Duodenal mucosa (tissue), 2 donors: ENCODE measurements at regions not wholly inside any gene's neighbourhood (a gene's known extent, or its start where the extent isn't known, plus 50 kb on each side); places are given as distances from the start of the nearest gene placed in this dataset.

Experiments
- H3K27ac ChIP-seq: one replicate; pipeline ENCODE4 v1.7.0; 2013; ENCODE audit warnings: low read depth, low read length
- H3K27me3 ChIP-seq, 2 donors: one replicate each; pipeline ENCODE4 v1.7.0; 2013; ENCODE audit warnings: low read length in 2 of 2, control low read depth in 1 of 2; ENCODE audit not compliant: insufficient read depth in 2 of 2, control insufficient read depth in 1 of 2
- H3K36me3 ChIP-seq, 2 donors: one replicate each; pipeline ENCODE4 v1.7.0; 2013; ENCODE audit warnings: low read length in 2 of 2, control low read depth in 1 of 2; ENCODE audit not compliant: insufficient read depth in 2 of 2, control insufficient read depth in 1 of 2
- H3K4me1 ChIP-seq, 2 donors: one replicate each; pipeline ENCODE4 v1.7.0; 2013; ENCODE audit warnings: low read length in 2 of 2, control low read depth in 1 of 2; ENCODE audit not compliant: insufficient read depth in 2 of 2, control insufficient read depth in 1 of 2
- H3K4me3 ChIP-seq, 2 donors: one replicate each; pipeline ENCODE4 v1.7.0; 2013; ENCODE audit warnings: low read length in 2 of 2, low read depth in 1 of 2
- H3K9ac ChIP-seq, 2 donors: one replicate each; pipeline ENCODE4 v1.7.0; 2013; ENCODE audit warnings: low read length in 2 of 2, low read depth in 1 of 2
- H3K9me3 ChIP-seq, 2 donors: one replicate each; pipeline ENCODE4 v1.7.0; 2013; ENCODE audit warnings: low read length in 2 of 2, control low read depth in 1 of 2; ENCODE audit not compliant: control insufficient read depth in 1 of 2

DNA sequence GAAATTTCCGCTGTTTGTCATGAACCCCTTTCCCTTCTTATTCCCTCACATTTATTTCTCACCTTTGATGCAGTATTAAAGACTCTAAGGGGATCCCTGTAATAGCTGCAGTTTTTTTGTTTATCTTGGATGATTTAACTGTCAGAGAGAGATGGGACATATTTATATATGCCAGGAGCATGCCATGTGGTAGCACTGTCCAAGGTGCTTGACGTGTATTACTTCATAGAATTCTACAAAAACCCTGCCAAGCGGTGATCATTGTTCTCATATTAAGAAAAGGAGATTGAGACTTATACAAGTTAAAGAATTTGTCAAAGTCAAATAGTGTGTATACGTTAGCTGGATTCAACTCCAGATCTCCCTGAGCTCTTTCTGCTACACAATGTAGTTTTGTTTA, 78.2 kb downstream of the SPRY1 start:
- no peak overlapping the region for H3K9ac ChIP-seq
- no peaks in the 10 kb centered on the region for H3K27me3 ChIP-seq
- H3K4me3 ChIP-seq: no peak overlapping the region
- H3K36me3 ChIP-seq: no peaks in the 10 kb centered on the region
- peaks cover 8 to 22% of the 10 kb centered on the region in 2 donors for H3K4me1 ChIP-seq
- no peaks in the 10 kb centered on the region for H3K9me3 ChIP-seq
- H3K27ac ChIP-seq: no peak overlapping the region

DNA sequence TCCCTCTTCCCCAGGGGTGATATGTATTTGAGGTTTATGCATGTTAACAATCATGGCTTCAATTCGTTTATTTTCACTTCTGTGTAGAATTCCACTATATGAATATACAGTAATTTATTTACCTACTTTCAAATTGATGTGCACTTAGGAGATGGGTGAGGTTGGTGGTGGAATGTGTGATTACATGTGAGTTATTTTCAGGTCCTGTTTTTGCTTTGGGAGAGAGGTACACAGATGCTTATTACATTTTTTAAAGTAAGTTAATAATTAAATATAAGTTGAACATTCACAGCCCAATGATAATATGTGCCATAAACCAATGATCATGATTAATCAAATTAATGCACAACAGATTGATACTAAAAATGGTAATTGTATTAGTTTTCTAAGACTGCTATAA, 79.5 kb downstream of the SPRY1 start:
- peaks cover 8 to 25% of the 10 kb centered on the region in 2 donors for H3K4me1 ChIP-seq
- no peak overlapping the region for H3K27ac ChIP-seq
- no peak overlapping the region for H3K4me3 ChIP-seq
- no peaks in the 10 kb centered on the region for H3K36me3 ChIP-seq
- no peaks in the 10 kb centered on the region for H3K27me3 ChIP-seq
- H3K9ac ChIP-seq: no peak overlapping the region
- H3K9me3 ChIP-seq: no peaks in the 10 kb centered on the region

DNA sequence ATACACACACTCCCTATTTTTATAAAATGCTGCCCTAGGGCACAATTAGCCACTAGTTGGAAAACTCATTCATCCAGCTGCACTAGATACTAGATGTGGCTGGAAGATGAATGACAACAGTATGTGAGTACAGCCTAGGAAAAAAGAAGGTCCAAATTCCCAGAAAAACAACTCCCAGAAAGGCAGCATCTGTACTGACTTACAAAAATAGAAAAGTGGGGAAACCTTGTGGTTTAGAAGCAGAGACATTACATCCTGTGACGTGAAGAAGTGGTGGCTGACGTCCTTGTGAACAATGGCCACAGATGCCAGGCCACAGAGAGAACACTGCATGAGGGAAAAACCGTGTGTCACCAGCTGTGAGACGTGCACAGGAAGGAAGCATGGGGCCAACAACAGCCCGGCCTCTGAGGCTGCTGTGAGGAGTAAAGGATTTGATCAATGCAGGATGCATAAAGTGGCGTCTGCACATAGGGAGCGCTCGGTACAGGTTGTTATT, 81.2 kb downstream of the SPRY1 start:
- Histone ChIP-seq H3K9ac (no peak overlapping the region), H3K9me3 (no peaks in the 10 kb centered on the region), H3K27ac (no peak overlapping the region), H3K4me3 (no peak overlapping the region), H3K36me3 (no peaks in the 10 kb centered on the region), H3K4me1 (peaks cover 8 to 25% of the 10 kb centered on the region in 2 donors), H3K27me3 (no peaks in the 10 kb centered on the region)

GRCh38 chr4:123478859-123479345, 82.3 kb downstream of the SPRY1 start:
- Histone ChIP-seq H3K4me1 (peaks cover 8 to 25% of the 10 kb centered on the region in 2 donors), H3K9me3 (no peaks in the 10 kb centered on the region), H3K27ac (no peak overlapping the region), H3K36me3 (no peaks in the 10 kb centered on the region), H3K4me3 (no peak overlapping the region), H3K9ac (no peak overlapping the region), H3K27me3 (no peaks in the 10 kb centered on the region)

GRCh38 chr4:123479944-123480343, 83.3 kb downstream of the SPRY1 start:
- H3K27ac ChIP-seq: no peak overlapping the region
- no peak overlapping the region for H3K4me3 ChIP-seq
- H3K36me3 ChIP-seq: no peaks in the 10 kb centered on the region
- peaks cover 8 to 25% of the 10 kb centered on the region in 2 donors for H3K4me1 ChIP-seq
- H3K27me3 ChIP-seq: no peaks in the 10 kb centered on the region
- H3K9ac ChIP-seq: no peak overlapping the region
- H3K9me3 ChIP-seq: no peaks in the 10 kb centered on the region

DNA sequence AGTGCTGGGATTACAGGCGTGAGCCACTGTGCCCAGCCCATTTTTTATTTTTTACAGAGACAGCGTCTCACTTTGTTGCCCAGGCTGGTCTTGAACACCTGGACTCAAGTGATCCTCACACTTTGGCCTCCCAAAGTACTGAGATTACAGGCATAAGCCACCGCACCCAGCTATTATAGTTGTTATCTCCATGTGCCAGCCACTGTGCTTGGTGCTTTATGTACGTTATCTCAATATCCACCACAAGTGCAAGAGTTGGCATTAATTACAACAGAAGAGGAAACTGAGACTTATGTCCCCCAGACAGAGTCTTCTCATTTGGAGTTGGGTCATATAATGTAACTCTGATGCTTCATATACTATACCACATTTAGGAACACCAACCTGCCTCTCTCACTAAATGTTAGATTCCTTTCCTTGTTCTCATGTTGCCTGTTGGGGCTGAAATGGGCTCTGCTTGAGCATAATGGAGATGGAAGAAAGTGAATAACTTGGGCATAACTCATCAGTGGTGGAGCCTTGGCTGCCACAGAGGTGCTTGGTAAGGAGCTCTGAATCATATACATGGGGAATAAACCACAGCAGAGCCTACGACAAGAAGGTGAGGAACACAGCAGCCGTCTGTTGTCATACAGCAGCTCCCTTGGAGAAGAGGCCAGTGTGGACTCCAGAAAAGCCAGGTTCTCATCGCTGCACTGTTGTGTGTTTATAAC, 84.3 kb downstream of the SPRY1 start:
- Histone ChIP-seq H3K4me1 (peaks cover 8 to 25% of the 10 kb centered on the region in 2 donors), H3K36me3 (no peaks in the 10 kb centered on the region), H3K9ac (no peak overlapping the region), H3K27me3 (no peaks in the 10 kb centered on the region), H3K9me3 (no peaks in the 10 kb centered on the region), H3K27ac (no peak overlapping the region), H3K4me3 (no peak overlapping the region)

DNA sequence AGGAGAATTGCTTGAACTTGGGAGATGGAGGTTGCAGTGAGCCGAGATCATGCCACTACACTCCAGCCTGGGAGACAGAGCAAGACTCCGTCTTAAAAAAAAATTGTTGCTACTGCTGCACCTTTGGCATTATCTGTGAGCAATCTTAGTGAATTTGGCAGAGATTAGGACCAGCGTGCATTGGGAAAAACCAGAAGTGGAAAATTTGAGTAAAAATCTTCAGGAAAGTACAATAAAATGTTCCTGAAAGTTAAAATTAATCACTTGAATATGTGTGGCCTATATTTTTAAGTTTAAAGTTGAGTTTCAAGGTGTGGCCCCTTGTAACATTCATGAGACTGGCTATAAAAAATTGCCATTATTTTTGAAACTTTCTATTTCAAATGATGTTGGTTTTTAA, 85.1 kb downstream of the SPRY1 start:
- Histone ChIP-seq H3K27me3 (no peaks in the 10 kb centered on the region), H3K9me3 (no peaks in the 10 kb centered on the region), H3K9ac (no peak overlapping the region), H3K27ac (no peak overlapping the region), H3K4me1 (peaks cover 8 to 25% of the 10 kb centered on the region in 2 donors), H3K36me3 (no peaks in the 10 kb centered on the region), H3K4me3 (no peak overlapping the region)

- Histone ChIP-seq H3K9me3 (no peaks in the 10 kb centered on the region), H3K4me1 (peaks cover 0 to 7% of the 10 kb centered on the region in 2 donors), H3K9ac (no peak overlapping the region), H3K4me3 (no peak overlapping the region), H3K27ac (no peak overlapping the region), H3K36me3 (no peaks in the 10 kb centered on the region), H3K27me3 (no peaks in the 10 kb centered on the region)
Observed at GRCh38 chr4:123484291-123484926, 87.8 kb downstream of the SPRY1 start.

- Histone ChIP-seq H3K4me3 (no peak overlapping the region), H3K27ac (no peak overlapping the region), H3K9me3 (no peaks in the 10 kb centered on the region), H3K27me3 (no peaks in the 10 kb centered on the region), H3K4me1 (no peaks in the 10 kb centered on the region), H3K9ac (no peak overlapping the region), H3K36me3 (no peaks in the 10 kb centered on the region)
Observed at GRCh38 chr4:123485601-123486000, 89.0 kb downstream of the SPRY1 start.

DNA sequence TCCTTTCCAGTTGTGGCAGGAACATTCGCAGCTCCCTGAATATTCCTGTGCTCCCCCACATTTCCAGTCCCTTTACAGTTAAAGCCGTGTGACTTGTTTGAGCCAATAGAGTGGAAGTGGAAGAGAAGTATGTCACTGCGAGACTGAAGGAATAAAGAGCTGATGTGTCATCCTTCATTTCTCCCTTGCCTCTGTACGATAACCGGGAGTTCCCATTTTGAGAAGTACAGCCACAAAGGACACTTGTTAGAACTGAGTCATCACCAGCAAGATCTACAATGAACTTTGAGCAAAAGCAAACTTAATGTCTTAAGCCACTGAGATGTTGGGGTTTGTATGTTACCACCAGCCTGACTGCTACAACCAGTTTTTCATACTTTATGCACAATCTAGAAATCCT, 92.3 kb downstream of the SPRY1 start:
- H3K27ac ChIP-seq: no peak overlapping the region
- no peak overlapping the region for H3K9ac ChIP-seq
- H3K4me1 ChIP-seq: no peaks in the 10 kb centered on the region
- no peak overlapping the region for H3K4me3 ChIP-seq
- H3K36me3 ChIP-seq: no peaks in the 10 kb centered on the region
- no peaks in the 10 kb centered on the region for H3K27me3 ChIP-seq
- no peaks in the 10 kb centered on the region for H3K9me3 ChIP-seq
